ENCODE measurements at regions not wholly inside any gene's neighbourhood (a gene's known extent, or its start where the extent isn't known, plus 50 kb on each side); places are given as distances from the start of the nearest gene placed in this dataset.
"Not testable (repeated sequence)": the region's sequence is repeated elsewhere in the genome, so short reads cannot be mapped to it uniquely, and the experiment has no call there.

DNA sequence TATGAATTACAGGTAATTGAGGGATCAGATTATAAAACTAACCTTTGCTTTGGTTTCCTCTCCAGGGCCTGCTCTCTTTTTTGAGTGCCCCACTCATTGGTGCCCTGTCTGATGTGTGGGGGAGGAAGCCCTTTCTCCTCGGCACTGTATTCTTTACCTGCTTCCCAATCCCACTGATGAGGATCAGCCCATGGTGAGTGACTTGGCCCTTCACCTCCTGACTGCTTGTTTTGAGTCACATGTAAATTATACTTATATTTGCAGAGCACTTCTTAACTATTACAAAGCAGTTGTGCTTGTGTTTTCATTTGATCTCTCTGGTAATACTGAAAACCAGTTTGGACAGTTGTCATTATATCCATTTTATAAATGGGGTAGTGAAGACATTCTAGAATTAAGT, 109.9 kb upstream of the NUTM2F start:
- H3K9me3 Mint-ChIP-seq, H3K4me1 Mint-ChIP-seq, H3K27ac Mint-ChIP-seq, H3K27me3 Mint-ChIP-seq, DNase-seq, POLR2A ChIA-PET, H3K4me3 Mint-ChIP-seq: not testable (repeated sequence)
- peaks cover 14% of the 10 kb centered on the region for H3K36me3 Mint-ChIP-seq (ENCODE audit: low read depth)
- CTCF ChIA-PET: interaction anchor here (0.6 kb wide), 1 partner anchor 166 kb away, joined by 4 read pairs; no protein-coding TSS in a partner anchor

DNA sequence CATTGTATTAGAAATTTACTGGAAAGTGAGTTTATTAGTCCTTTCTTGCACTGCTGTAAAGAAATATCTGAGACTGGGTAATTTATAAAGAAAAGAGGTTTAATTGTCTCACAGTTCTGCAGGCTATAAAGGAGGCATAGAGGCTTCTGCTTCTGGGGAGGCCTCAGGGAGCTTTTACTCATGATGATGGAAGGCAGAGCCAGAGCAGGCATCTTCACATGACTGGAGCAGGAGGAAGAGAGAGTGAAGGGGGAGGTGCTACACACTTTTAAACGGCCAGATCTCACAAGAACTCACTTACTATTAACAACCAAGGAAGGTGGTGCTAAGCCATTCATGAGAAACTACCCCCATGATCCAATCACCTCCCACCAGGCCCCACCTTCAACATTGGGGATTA, 112.7 kb upstream of the NUTM2F start:
- H3K4me3 Mint-ChIP-seq; H3K9me3 Mint-ChIP-seq; CTCF ChIA-PET; DNase-seq; H3K4me1 Mint-ChIP-seq; POLR2A ChIA-PET; H3K36me3 Mint-ChIP-seq (ENCODE audit: low read depth); H3K27me3 Mint-ChIP-seq; H3K27ac Mint-ChIP-seq: not testable (repeated sequence)

DNA sequence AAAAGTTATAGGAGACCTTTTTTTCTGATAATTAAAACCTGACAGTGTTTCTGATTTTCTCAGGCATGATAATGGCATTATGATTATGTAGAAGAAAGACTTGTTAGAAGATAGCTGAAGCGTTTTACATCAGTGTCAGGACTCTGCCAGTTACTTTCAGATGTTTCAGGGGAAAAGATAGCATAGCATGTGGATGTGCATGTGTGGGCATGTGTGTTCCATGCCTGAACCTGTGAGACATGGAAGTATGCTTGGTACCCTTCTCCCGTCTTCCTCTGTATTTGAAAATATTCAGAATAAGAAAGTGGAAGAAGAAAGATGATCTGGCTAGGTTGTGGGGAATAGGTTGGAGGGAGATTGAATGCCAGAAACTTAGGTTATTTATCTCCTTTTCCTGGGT, 113.1 kb upstream of the PCAT7 start:
- H3K36me3 Mint-ChIP-seq (ENCODE audit: low read depth): peaks cover 14% of the 10 kb centered on the region
- H3K27ac Mint-ChIP-seq: no peak overlapping the region
- POLR2A ChIA-PET: no interaction called here
- H3K4me3 Mint-ChIP-seq: no peak overlapping the region
- H3K27me3 Mint-ChIP-seq: no peaks in the 10 kb centered on the region
- CTCF ChIA-PET: no interaction called here
- no peaks in the 10 kb centered on the region for H3K9me3 Mint-ChIP-seq
- H3K4me1 Mint-ChIP-seq: no peaks in the 10 kb centered on the region
- no peak for DNase-seq

DNA sequence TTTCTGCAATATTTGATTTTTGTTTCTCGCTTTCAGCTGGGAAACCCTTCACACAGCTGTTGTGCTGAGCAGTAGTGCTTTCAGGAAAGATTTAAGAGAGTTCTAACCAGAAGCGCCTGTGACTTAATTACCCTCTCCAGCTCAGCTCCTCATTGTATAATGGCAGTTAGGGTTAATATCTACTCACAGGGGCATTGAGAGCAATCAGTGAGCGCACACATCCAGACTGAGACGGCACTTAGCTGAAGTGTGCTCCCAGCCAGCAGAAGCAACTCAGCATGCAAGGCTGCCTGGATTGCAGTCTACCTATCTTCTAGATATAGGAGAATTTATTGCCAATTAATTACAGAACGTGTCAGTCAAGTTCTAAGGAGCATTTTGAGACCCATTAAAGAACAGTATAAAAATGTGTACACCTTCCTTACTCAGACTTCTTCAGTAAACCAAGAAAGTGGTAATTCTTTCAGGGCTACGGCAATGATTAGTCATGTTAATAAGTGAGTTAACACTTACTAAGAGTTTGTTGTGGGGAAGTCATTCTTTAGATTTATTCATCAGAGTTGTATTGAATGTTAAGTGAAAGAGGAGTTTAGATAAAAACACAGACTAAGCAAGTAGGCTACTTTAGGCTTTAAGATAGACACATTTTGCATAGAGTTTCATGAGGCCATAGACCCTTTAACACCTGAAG, 111.7 kb upstream of the PCAT7 start:
- Mint-ChIP-seq H3K4me3 (no peak overlapping the region), H3K4me1 (no peaks in the 10 kb centered on the region), H3K27ac (no peak overlapping the region), H3K9me3 (no peaks in the 10 kb centered on the region), H3K36me3 (ENCODE audit: low read depth) (peaks cover 21% of the 10 kb centered on the region), H3K27me3 (no peaks in the 10 kb centered on the region)
- POLR2A ChIA-PET: no interaction called here
- CTCF ChIA-PET: interaction anchor here (1.1 kb wide), 1 partner anchor 12 kb away, joined by 3 read pairs; no protein-coding TSS in a partner anchor
- DNase-seq: no peak

DNA sequence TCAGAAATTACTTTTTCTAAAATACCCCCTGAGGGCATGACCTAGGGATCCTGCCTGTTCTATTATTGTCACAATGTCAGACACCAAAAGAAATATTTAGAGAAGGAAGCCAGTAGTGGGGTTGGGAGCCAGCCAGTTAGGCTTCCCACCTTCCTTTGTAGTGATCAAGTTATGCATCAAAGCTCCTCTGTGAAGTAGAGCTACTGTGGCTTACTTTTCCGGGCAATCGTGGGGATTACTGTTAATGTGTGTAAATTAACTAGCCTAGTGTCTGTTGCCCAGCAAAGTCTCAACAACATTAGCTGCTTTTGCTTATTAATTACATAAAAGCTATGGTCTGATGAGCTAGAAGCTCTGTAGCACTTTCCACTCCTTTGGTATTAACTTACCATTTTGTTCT, 109.0 kb upstream of the PCAT7 start:
- CTCF ChIA-PET: no interaction called here
- H3K27ac Mint-ChIP-seq: no peak overlapping the region
- H3K4me3 Mint-ChIP-seq: no peak overlapping the region
- no peaks in the 10 kb centered on the region for H3K4me1 Mint-ChIP-seq
- POLR2A ChIA-PET: no interaction called here
- H3K36me3 Mint-ChIP-seq (ENCODE audit: low read depth): peaks cover 32% of the 10 kb centered on the region
- DNase-seq: no peak
- no peaks in the 10 kb centered on the region for H3K9me3 Mint-ChIP-seq
- H3K27me3 Mint-ChIP-seq: no peaks in the 10 kb centered on the region

DNA sequence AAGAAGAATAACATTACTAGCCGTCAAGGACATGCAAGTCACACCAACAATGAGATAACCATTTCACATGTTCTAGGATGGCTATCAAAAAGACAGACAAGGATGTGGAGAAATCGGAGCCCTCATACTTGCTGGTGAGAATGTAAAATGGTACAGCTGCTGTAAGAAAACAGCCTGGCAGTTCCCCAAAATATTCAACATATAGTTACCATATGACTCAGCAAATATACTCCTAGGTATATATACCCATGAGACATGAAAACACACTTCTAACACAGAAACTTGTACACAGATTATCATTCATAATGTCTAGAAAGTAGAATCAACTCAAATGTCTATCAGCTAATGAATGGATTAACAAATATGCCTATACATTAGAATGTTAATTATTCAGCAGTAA, 105.4 kb upstream of the PCAT7 start:
- Mint-ChIP-seq H3K36me3 (ENCODE audit: low read depth) (peaks cover 44% of the 10 kb centered on the region), H3K4me3 (no peak overlapping the region), H3K27me3 (no peaks in the 10 kb centered on the region), H3K9me3 (no peaks in the 10 kb centered on the region), H3K27ac (no peak overlapping the region), H3K4me1 (no peaks in the 10 kb centered on the region)
- ChIA-PET CTCF (no interaction called here), POLR2A (no interaction called here)
- DNase-seq: no peak

DNA sequence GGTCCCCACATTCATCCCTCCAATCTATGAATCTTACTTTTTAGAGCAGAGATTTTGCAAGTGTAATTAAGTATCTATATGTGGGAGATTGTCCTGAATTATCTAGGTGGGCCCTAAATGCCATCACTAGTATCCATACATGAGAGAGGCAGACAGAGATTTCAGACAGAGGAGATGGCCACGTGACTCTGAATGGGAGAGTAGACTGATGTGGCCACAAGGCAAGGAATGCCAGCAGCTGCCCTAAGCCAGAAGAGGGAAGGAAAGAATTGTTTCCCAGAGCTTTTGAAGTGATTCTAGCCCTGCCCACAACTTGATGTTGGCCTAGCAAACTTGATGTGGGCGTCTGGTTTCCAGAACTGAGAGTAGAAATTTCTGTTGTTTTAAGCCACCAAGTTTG, 90.1 kb upstream of the PCAT7 start:
- DNase-seq: no peak
- POLR2A ChIA-PET: no interaction called here
- H3K27me3 Mint-ChIP-seq: peaks cover 1% of the 10 kb centered on the region
- no peak overlapping the region for H3K27ac Mint-ChIP-seq
- peaks cover 21% of the 10 kb centered on the region for H3K9me3 Mint-ChIP-seq
- no peak overlapping the region for H3K4me3 Mint-ChIP-seq
- CTCF ChIA-PET: no interaction called here
- H3K4me1 Mint-ChIP-seq: no peaks in the 10 kb centered on the region
- H3K36me3 Mint-ChIP-seq (ENCODE audit: low read depth): peaks cover 34% of the 10 kb centered on the region

DNA sequence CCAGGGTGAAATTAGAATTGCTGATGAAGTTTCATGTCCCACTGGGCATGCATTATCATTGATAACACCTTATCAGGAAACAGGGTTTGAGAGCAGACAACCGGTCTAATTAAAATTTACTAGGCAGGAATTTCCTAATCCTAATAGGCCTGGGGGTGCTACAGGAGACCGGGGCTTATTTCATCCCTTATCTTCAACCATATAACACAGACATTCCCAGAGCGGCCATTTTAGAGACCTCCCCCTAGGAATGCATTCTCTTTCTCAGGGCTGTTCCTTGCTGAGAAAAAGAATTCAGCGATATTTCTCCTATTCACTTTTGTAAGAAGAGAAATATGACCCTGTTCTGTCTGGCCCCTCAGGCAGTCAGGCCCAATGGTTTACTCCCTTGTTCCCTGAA, 82.8 kb upstream of the PCAT7 start:
- H3K4me1 Mint-ChIP-seq; DNase-seq; POLR2A ChIA-PET; H3K36me3 Mint-ChIP-seq (ENCODE audit: low read depth); H3K4me3 Mint-ChIP-seq; CTCF ChIA-PET; H3K27ac Mint-ChIP-seq: not testable (repeated sequence)
- Mint-ChIP-seq H3K27me3 (peaks cover 17% of the 10 kb centered on the region), H3K9me3 (peaks cover 20% of the 10 kb centered on the region)

DNA sequence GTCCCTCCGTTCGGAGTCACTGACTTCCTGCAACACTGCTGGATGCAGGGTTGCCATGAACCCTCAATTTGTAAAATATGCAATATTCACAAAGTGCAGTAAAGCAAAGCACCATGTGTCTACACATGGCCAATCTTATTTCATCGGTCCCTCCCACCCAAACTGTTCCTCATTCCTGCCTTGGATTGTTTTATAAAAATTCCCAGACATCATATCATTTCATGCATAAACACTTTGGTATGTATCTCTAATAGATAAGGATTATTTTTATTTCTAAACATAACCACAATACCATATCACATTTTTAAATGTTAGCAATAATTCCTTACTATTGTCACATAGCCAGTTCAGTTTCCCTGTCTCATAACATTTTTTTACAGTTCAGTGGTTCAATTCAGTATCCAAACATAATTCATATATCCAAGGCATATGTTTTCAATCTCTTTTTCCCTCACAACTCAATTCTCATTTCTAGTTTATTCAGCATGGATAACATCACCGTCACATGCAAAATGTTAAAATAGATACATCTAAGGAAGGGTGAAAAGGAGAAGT, 82.0 kb upstream of the PCAT7 start:
- no peak overlapping the region for H3K27ac Mint-ChIP-seq
- ChIA-PET POLR2A (no interaction called here), CTCF (interaction anchor here (0.9 kb wide), 1 partner anchor 48 kb away, joined by 3 read pairs; no protein-coding TSS in a partner anchor)
- no peaks in the 10 kb centered on the region for H3K36me3 Mint-ChIP-seq (ENCODE audit: low read depth)
- H3K9me3 Mint-ChIP-seq: peaks cover 18% of the 10 kb centered on the region
- no peak overlapping the region for H3K4me3 Mint-ChIP-seq
- DNase-seq: no peak
- peaks cover 16% of the 10 kb centered on the region for H3K27me3 Mint-ChIP-seq
- no peaks in the 10 kb centered on the region for H3K4me1 Mint-ChIP-seq

DNA sequence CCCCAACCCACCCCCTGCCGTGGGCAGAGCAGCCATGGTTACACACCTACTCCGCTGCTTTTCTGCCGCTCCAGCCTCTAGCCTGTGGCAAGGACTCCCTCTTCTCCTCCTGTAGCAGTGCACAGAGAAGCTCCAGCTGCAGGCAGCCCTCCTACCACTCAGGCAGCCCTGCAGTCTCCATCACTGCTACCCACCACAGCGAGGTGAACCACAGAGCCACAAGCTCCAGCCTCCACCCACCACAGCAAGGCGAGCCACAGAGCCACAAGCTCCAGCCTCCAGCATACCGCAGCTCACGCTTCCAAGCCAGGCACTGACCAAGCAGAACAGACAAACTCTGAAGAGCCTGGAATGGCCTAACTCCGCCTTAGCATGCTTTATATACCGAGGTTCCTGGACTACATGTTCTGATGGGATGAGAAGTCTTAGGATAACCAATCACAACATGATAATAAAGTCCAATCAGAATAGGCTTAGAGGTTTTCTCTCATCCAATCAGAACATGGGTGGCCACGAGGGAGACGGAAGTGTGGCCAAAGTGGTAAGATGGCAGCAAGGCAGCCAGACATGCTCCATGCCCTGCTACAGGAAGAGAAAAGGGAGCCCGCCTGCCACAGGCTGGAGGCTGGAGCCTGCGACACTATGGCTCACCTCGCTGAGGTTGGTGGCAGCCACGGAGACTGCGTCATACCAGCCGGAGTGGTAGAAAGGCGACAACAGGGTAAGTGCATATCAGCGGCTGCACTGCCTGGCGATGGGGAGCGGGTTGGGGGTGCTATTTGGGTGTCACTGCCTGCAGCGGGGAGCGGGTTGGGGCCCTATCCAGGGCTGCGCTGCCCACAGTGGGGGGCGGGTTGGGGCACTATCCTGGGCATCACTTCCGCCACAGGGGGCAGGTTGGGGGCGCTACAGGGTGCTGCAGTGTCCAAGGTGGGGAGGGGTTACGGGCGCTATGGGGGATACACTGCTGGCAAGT, 75.8 kb upstream of the PCAT7 start:
- ChIA-PET POLR2A (no interaction called here), CTCF (no interaction called here)
- no peaks in the 10 kb centered on the region for H3K4me1 Mint-ChIP-seq
- no peaks in the 10 kb centered on the region for H3K9me3 Mint-ChIP-seq
- no peak for DNase-seq
- H3K27me3 Mint-ChIP-seq: peaks cover 17% of the 10 kb centered on the region
- no peaks in the 10 kb centered on the region for H3K36me3 Mint-ChIP-seq (ENCODE audit: low read depth)
- H3K4me3 Mint-ChIP-seq: no peak overlapping the region
- H3K27ac Mint-ChIP-seq: no peak overlapping the region

DNA sequence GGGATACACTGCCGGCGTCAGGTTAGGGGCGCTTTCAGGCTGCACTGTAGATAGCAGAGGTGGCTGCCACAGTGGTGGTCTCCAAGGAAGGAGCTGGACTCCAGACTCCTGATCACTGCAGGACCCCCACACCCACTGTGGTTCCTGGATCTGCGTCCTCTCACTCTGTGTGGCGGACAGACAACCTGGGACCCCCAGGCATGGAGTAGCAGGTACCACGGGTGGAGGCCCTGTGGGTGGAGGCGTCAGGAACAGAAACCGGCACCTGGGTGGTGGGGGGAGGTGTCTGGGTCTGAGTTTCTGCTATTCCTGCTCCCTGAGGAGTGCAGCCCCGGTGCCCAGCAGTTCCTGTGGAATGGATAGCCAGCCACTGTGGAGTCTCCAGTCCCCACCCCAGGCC, 75.1 kb upstream of the PCAT7 start:
- no peaks in the 10 kb centered on the region for H3K4me1 Mint-ChIP-seq

DNA sequence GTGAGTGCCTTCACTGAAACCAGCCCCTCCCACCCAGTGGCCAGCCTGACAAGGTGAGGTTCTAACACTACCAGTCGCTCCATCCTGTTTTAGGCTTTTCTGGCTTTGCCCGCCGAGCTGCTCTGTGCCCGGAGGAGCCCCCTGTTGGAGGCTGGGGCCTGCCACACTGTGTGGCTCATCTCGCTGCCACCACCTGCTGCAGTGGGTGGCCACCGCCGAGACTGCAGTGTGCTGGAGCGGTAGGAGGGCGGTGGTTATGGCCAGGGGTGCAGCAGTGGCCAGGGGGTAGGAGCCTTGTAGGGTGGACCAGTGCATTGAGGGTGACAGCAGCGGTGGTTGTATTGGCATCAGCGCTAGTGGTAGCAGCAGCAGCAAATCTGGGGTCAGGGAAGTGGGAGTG, 74.7 kb upstream of the PCAT7 start:
- POLR2A ChIA-PET: no interaction called here
- Mint-ChIP-seq H3K27ac (no peak overlapping the region), H3K9me3 (no peaks in the 10 kb centered on the region), H3K4me1 (no peaks in the 10 kb centered on the region), H3K27me3 (peaks cover 15% of the 10 kb centered on the region), H3K4me3 (no peak overlapping the region), H3K36me3 (ENCODE audit: low read depth) (no peaks in the 10 kb centered on the region)
- CTCF ChIA-PET: no interaction called here
- no peak for DNase-seq

More for the DNA sequence above, 75.1 kb upstream of the PCAT7 start:
- POLR2A ChIA-PET: no interaction called here
- no peak overlapping the region for H3K4me3 Mint-ChIP-seq
- no peak overlapping the region for H3K27ac Mint-ChIP-seq
- peaks cover 17% of the 10 kb centered on the region for H3K27me3 Mint-ChIP-seq
- CTCF ChIA-PET: no interaction called here
- no peak for DNase-seq
- H3K36me3 Mint-ChIP-seq (ENCODE audit: low read depth): no peaks in the 10 kb centered on the region
- no peaks in the 10 kb centered on the region for H3K9me3 Mint-ChIP-seq

DNA sequence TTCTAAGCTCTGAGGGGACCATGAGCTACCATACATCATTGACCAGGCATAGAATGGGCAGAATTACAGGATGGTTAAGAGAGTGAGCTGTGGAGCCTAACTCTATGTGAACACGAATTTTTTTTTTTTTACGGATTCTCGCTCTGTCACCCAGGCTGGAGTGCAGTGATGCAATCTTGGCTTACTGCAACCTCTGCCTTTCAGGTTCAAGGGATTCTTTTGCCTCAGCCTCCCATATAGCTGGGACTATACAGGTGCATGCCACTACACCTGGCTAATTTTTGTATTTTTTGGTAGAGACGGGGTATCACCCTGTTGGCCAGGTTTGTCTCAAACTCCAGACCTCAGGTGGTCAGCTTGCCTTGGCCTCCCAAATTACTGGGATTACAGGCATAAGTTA, 72.8 kb upstream of the PCAT7 start:
- Mint-ChIP-seq H3K4me3 (no peak overlapping the region), H3K27me3 (peaks cover 5% of the 10 kb centered on the region), H3K27ac (no peak overlapping the region), H3K36me3 (ENCODE audit: low read depth) (no peaks in the 10 kb centered on the region), H3K4me1 (no peaks in the 10 kb centered on the region), H3K9me3 (no peaks in the 10 kb centered on the region)
- no peak for DNase-seq
- POLR2A ChIA-PET: no interaction called here
- CTCF ChIA-PET: interaction anchor here (0.6 kb wide), 1 partner anchor 91 kb away, joined by 3 read pairs; no protein-coding TSS in a partner anchor
